AG04449 (cell line): ENCODE measurements at regions not wholly inside any gene's neighbourhood (a gene's known extent, or its start where the extent isn't known, plus 50 kb on each side); places are given as distances from the start of the nearest gene placed in this dataset.

Experiments used
- CTCF ChIA-PET: fragments of 350-600 bp; formaldehyde crosslinking; extraction: SDS; loops from one replicate; lab custom pipeline; 2021; ENCODE audit warnings: antibody characterized with exemption; lab: Yijun Ruan, JAX
- POLR2A ChIA-PET: fragments of 400-600, 350-600 bp; formaldehyde crosslinking; extraction: SDS; loops from one replicate; lab custom pipeline; 2020; ENCODE audit warnings: antibody characterized with exemption, inconsistent platforms; lab: Yijun Ruan, JAX
- DNase-seq: peaks from one replicate; pipeline ENCODE4 v3.0.0-alpha.2; 2010; ENCODE audit warnings: low read depth, low spot score
- H3K4me3 ChIP-seq: 2 replicates; pipeline ENCODE4 v1.5.1; 2011; ENCODE audit warnings: low read depth, mild to moderate bottlenecking, control low read depth, low read length
- CTCF ChIP-seq: IDR thresholded peaks from one replicate; pipeline ENCODE4 v1.5.1; 2011; ENCODE audit warnings: mild to moderate bottlenecking, moderate library complexity, low read length, control low read depth, inconsistent platforms; ENCODE audit not compliant: insufficient read depth; ENCODE audit errors: missing control alignments

GRCh38 chr3:150239766-150240165 is 168.3 kb upstream of the TSC22D2 start:
- DNase-seq = no peak
- no peak overlapping the region for H3K4me3 ChIP-seq
- no peak for TF ChIP-seq CTCF
- CTCF ChIA-PET = interaction anchor here (0.7 to 3.3 kb wide), 13 partner anchors 9 to 303 kb away, joined by 3 to 22 read pairs (median 4); partner anchors contain the start of gene TSC22D2
- POLR2A ChIA-PET = no interaction called here

GRCh38 chr3:150238995-150239619 is 169.0 kb upstream of the TSC22D2 start:
- DNase-seq = no peak
- no peak for TF ChIP-seq CTCF
- POLR2A ChIA-PET = interaction anchor here (0.5 kb wide), 1 partner anchor 10 kb away, joined by 4 read pairs; no protein-coding TSS in a partner anchor
- CTCF ChIA-PET = interaction anchor here (0.7 to 3.3 kb wide), 10 partner anchors 10 to 303 kb away, joined by 3 to 18 read pairs (median 4); no protein-coding TSS in a partner anchor
- H3K4me3 ChIP-seq = no peak overlapping the region

GRCh38 chr3:150238048-150238802 is 169.9 kb upstream of the TSC22D2 start:
- no peak for DNase-seq
- H3K4me3 ChIP-seq = no peak overlapping the region
- CTCF ChIA-PET = interaction anchor here (1.3 to 3.3 kb wide), 9 partner anchors 11 to 289 kb away, joined by 3 to 18 read pairs (median 4); no protein-coding TSS in a partner anchor

GRCh38 chr3:150237490-150237889 is 170.6 kb upstream of the TSC22D2 start:
- H3K4me3 ChIP-seq = no peak overlapping the region
- ChIA-PET CTCF (interaction anchor here (0.9 to 3.0 kb wide), 6 partner anchors 10 to 258 kb away, joined by 3 to 11 read pairs (median 3); no protein-coding TSS in a partner anchor), POLR2A (interaction anchor here (2.3 to 2.8 kb wide), 2 partner anchors 11 to 171 kb away, joined by 11 to 20 read pairs; partner anchors contain the start of gene TSC22D2)
- no peak for TF ChIP-seq CTCF
- no peak for DNase-seq

More at GRCh38 chr3:150238048-150238802, 169.9 kb upstream of the TSC22D2 start:
- no peak for TF ChIP-seq CTCF
- POLR2A ChIA-PET = interaction anchor here (0.5 to 2.8 kb wide), 2 partner anchors 10 to 11 kb away, joined by 4 to 11 read pairs; no protein-coding TSS in a partner anchor

- POLR2A ChIA-PET = interaction anchor here (0.6 to 2.8 kb wide), 6 partner anchors 12 to 190 kb away, joined by 3 to 20 read pairs (median 6); partner anchors contain the start of gene TSC22D2
These were observed 171.6 kb upstream of the TSC22D2 start for GRCh38 chr3:150236316-150237082.

More at GRCh38 chr3:150236316-150237082, 171.6 kb upstream of the TSC22D2 start:
- H3K4me3 ChIP-seq = no peak overlapping the region
- CTCF ChIA-PET = interaction anchor here (0.6 to 2.4 kb wide), 7 partner anchors 9 to 259 kb away, joined by 3 to 5 read pairs (median 3); no protein-coding TSS in a partner anchor
- no peak for TF ChIP-seq CTCF
- no peak for DNase-seq
